SK-N-SH treated with all-trans-retinoic acid at 6 μM for 48 hours (cell line): ENCODE measurements at regions not wholly inside any gene's neighbourhood (a gene's known extent, or its start where the extent isn't known, plus 50 kb on each side); places are given as distances from the start of the nearest gene placed in this dataset.

Experiments
- CSRNP3 ChIP-seq: fragments of 250-450 bp; sonication (Bioruptor Pico); IDR thresholded peaks from 2 replicates; pipeline ENCODE4 v1.5.1; 2021; ENCODE audit warnings: mild to moderate bottlenecking, moderate library complexity
- ISL1 ChIP-seq: fragments of 250-450 bp; sonication (Bioruptor Pico); IDR thresholded peaks from 2 replicates; pipeline ENCODE4 v2.1.2; 2022; ENCODE audit warnings: mild to moderate bottlenecking, moderate library complexity
- OSR1 ChIP-seq: fragments of 250-450 bp; sonication (Bioruptor Pico); IDR thresholded peaks from 2 replicates; pipeline ENCODE4 v1.8.0; 2022; ENCODE audit warnings: moderate library complexity, mild to moderate bottlenecking, inconsistent platforms
- PATZ1 ChIP-seq: fragments of 250-450 bp; sonication (Bioruptor Pico); IDR thresholded peaks from 2 replicates; pipeline ENCODE4 v1.8.0; 2020; ENCODE audit warnings: mild to moderate bottlenecking, moderate library complexity, borderline replicate concordance
- PPARA ChIP-seq: fragments of 250-450 bp; sonication (Bioruptor Pico); IDR thresholded peaks from 2 replicates; pipeline ENCODE4 v1.5.0; 2020; ENCODE audit warnings: mild to moderate bottlenecking, borderline replicate concordance
- RARB ChIP-seq: fragments of 250-450 bp; sonication (Bioruptor Pico); IDR thresholded peaks from 2 replicates; pipeline ENCODE4 v1.8.0; 2021; ENCODE audit warnings: mild to moderate bottlenecking, moderate library complexity
- TOX ChIP-seq: fragments of 250-450 bp; sonication (Bioruptor Pico); IDR thresholded peaks from 2 replicates; pipeline ENCODE4 v1.8.0; 2021; ENCODE audit warnings: mild to moderate bottlenecking, moderate library complexity, borderline replicate concordance
- ZFP3 ChIP-seq: fragments of 250-450 bp; sonication (Bioruptor Pico); IDR thresholded peaks from 2 replicates; pipeline ENCODE4 v1.5.0; 2020; ENCODE audit warnings: mild to moderate bottlenecking, moderate library complexity
- ZFP30 ChIP-seq: fragments of 450-650 bp; formaldehyde crosslinking; IDR thresholded peaks from 2 replicates; pipeline ENCODE4 v1.5.0; 2022; ENCODE audit warnings: mild to moderate bottlenecking, moderate library complexity
- ZNF8 ChIP-seq: fragments of 450-650 bp; formaldehyde crosslinking; IDR thresholded peaks from 2 replicates; pipeline ENCODE4 v1.5.0; 2020; ENCODE audit warnings: mild to moderate bottlenecking, moderate library complexity

GRCh38 chr16:77511053-77511452 lies 76.2 kb upstream of the ADAMTS18 start:
- no peak for TF ChIP-seq ZNF8 (CRISPR knock-in tag)
- TF ChIP-seq CSRNP3 (CRISPR knock-in tag) = no peak
- no peak for TF ChIP-seq PATZ1 (CRISPR knock-in tag)
- TF ChIP-seq RARB = no peak
- TF ChIP-seq ZFP3 (CRISPR knock-in tag) = no peak
- no peak for TF ChIP-seq ISL1 (CRISPR knock-in tag)
- TF ChIP-seq ZFP30 (CRISPR knock-in tag) = no peak
- TF ChIP-seq TOX = no peak
- no peak for TF ChIP-seq PPARA (CRISPR knock-in tag)
- no peak for TF ChIP-seq OSR1 (CRISPR knock-in tag)
